Daoy (cell line): ENCODE measurements at regions not wholly inside any gene's neighbourhood (a gene's known extent, or its start where the extent isn't known, plus 50 kb on each side); places are given as distances from the start of the nearest gene placed in this dataset.
A peak's percentile ranks its signal among the peaks of the same experiment; 100 is the strongest.
"Not testable (repeated sequence)": the region's sequence is repeated elsewhere in the genome, so short reads cannot be mapped to it uniquely, and the experiment has no call there.

Source experiments
- DNase-seq: peaks from one replicate; pipeline ENCODE4 v3.0.0-alpha.2; 2015; ENCODE audit warnings: low read depth

DNA sequence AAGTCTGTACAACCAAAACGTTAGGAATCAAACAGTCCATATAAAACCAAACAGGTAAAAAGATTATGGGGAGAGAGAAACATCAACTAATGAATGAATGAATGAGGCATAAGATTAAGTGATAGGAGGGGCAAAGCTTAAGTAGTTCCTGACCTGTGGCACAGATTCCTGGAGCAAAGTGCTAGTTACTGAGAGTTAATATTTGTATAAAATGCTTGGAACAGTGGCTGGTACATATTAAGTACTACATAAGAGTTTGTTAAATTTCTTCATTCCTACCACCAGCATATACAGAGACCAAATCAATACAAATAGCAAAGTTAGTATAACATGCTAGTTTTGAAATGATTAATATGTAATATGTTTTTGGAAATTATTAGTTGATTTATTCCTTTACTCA lies 363.7 kb downstream of the ADAM29 start:
- DNase-seq = no peak

DNA sequence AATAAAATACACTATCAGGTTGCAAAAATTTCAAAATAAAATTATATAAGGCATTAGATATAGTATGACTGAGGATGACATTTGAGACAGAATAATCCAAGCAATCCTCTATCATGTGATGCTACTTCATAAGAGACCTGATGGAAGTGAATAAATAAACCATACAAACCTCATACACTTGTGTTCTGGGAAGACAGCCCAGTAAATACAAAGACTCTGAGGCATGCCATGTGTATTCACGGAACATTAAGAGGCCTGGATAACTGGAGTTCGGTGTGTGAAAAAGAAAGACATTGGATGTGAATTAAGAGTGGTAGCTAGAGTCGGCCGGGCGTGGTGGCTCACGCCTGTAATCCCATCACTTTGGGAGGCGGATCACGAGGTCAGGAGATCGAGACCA lies 364.2 kb downstream of the ADAM29 start:
- DNase-seq = no peak

DNA sequence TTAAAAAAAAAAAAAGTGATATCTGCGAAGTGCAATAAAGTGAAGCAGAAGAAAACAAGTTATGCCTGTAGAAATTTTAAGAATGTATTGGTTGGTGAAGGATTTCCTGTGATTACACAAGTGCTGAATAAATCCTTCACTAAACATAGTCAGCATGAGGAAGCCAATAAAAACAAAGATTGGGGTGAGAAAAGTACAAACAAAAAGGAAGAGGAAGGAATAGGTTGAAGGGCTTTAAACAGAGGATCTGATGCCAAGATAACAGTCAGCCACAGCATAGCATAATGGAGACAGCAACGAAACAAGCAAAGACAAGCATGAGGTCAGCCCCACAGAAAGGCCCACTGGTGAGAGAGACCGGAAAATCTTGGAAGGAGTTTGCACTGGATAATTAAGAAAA lies 372.2 kb downstream of the ADAM29 start:
- no peak for DNase-seq

DNA sequence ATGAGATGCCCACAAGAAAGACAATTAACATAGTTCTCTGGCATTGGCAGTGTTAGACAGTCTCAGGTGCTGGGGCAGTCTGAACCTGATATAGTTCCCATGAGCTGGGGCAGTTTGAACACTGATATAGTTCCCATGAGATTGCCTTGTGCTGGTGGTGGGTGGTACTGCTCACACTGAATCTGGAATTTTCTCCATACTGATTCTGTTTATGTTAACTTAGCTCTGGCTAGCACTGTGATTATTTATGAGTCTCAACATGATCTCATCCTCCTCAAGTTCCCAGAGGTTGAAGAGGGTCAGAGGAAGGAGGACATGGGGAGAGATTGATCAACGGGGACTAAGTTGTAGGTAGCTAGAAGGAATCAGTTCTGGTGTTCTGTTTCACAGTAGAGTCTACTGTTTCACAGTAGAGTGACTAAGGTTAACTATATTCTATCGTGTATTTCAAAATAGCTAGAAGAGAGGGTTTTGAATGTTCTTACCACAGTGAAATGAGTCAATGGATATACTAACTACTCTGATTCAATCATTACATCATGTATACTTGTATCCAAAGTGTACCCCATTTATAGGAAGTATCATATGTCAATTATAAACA lies 379.9 kb downstream of the ADAM29 start:
- no peak for DNase-seq

DNA sequence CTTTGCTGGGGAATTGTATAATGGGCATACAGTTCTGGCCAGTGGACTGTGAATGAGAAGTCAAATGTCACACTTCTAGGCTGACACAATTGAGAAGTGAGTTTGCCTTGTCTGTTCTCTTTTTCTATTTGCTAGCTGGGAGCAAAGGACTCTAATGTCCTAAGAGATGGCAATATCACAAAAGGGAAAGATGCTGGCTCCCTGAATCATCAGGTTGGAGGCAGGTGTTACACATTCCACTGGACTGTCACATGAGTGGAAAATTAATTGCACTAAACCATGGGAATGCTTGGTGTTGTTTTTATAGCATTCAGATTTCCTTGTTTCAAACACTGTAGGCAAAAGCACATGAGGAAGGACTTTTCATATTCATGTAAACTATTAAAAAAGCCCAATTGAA lies 388.3 kb downstream of the ADAM29 start:
- no peak for DNase-seq

DNA sequence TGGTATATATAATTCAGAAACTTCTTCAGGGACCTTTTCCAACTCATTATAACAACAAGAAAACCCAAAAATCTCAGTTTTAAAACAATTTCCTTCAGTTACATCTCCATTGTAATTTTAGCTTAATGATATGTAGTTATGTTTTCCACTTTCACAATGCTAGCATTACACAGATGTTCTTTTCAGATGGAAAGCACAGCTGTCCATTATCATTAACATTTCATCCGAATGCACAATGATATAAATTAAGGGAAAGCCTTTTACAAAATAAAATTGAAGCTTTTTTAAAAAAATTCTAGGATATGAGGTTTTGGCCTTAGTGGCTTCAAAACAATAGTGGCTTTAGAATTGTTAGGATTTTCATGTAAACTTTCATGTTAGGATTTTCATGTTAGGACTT lies 389.2 kb downstream of the ADAM29 start:
- no peak for DNase-seq

DNA sequence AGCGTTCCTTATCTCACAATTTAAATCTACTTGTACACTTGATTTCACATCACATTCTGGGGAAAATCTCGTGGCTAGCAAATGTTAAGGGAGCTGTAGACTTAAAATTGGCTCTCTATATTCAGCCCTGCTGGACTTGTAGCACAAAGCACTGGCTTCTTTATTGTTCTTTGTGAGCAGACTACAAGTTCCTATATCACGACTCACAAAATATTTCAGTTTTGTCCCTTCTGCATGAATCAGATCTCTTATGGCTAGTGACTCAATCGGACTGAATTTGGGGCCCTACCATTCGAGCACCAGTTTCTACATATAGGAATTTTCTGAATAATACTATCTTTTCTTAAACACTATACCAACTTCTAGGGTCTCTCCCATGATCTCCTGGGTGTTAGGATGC lies 390.1 kb downstream of the ADAM29 start:
- peak; percentile 11 for DNase-seq

DNA sequence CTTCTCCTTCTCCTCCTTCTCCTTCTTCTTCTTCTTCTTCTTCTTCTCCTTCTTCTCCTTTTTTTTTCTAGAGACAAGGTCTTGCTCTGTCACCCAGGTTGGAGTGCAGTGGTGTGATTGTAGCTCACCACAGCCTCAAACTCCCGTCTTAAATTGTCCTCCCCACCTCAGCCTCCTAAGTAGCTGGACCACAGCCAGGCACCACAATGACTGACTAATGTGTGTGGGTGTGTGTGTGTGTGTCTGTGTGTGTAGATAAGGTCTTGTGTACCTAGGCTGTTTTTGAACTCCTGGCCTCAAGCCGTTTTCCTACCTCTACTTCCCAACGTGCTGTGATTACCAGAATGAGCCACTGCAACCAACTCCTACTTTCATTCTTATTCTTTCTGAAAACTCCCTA lies 390.9 kb downstream of the ADAM29 start:
- DNase-seq = peak; percentile 66

DNA sequence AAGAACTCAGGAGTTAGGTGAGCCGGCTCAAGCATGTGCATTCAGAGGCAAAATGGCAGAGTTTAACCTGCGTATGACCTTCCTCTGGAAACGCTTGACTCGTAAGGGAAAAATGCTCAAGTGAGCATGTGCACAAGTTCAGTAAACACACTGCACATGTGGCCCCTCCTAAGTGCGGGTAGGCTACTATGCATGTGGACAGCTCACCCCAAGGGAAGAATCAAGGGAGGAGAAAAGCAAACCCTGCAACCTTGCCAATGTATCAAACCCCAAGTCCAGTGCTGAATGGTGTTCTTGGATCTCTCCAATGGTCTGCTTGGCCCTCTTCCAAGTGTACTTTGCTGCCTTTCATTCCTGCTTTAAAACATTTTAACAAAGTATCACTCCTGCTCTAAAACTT lies 407.1 kb downstream of the ADAM29 start:
- DNase-seq = no peak

DNA sequence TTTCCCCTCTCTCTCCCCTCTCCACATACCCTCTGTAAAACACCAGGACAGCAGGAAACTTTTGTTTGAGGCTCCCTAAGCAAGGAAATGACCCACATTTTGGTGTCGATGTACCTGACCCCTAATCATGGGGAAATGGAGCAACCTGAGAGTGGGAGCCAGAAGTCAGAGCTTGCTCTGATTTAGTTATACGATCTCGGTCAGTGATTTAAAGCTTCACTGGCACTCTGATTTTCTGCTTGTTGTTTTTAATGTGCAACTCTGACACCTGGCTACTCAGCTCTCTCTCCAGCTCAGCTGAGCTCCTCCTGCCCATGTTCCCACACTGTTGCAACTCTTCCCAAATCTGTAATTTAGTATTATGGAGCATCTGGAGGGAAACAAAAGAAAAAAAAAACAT lies 408.6 kb downstream of the ADAM29 start:
- DNase-seq = no peak

DNA sequence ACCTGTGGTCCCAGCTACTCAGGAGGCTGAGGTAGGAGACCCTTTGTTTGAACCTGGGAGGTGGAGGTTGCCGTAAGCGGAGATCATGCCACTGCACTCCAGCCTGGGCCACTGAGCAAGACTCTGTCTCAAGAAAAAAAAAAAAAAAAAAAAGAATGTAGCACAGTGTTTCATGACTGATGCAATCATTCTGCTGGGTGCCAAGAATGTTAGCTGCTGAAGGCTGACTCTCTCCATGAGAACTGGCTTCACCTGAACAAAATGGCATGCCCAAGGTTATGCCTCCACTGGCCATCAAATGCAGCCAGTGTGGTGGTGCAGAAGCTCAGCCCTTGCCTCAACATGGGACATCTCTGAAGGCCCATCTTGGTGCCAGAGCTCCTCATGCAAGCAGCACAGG lies 412.1 kb downstream of the ADAM29 start:
- no peak for DNase-seq

DNA sequence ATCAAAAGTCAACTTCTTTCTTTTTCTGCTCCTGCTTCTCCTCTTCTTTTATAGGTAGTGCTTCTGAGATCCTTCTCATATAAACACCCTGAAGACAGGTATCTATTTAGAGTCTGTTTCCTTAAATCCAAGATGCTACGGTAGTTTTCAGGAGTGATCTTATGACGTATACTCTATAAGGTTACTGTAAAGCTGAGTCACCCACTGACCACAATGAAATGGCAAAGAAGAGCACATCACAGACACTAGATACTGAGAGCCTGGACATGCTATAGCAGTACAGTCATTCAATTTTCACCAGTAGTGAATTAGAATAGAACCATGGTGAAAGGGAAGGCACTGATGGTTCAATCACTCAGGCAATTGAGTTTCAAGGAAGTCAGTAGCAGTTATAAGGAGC lies 412.5 kb downstream of the ADAM29 start:
- DNase-seq = no peak

DNA sequence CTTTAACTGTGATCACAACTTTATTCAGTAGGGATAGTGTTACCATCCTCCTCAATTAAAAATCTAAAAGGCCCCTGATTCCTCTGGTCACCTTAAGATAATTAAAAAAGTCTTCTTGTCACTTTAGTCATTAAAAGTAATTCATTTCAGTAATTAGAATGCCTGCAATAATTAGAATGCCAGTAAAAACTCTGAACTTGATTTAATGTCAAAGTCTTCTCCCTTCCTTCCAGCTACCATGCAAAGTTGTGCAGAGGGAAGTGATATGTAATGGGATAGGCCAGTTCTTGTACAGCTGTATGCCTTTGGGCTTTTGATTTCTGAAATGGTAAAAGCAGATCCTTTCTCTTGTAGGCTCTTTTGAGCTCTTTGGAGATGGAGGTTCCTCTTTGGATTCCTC lies 417.2 kb downstream of the ADAM29 start:
- no peak for DNase-seq

DNA sequence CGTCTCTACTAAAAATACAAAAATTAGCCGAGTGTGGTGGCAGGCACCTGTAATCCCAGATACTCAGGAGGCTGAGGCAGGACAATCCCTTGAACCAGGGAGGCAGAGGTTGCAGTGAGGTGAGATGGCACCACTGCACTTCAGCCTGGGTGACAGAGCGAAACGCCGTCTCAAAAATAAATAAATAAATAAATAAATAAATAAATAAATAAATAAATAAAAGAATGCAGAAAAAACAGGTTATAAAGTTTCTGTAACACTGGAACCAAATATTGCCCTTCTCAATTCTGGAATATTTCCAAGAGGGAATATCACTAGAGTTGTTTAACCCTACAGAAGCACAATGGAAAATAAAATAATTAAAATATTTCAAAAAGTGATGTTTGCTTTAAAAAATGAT lies 418.4 kb downstream of the ADAM29 start:
- DNase-seq = not testable (repeated sequence)

DNA sequence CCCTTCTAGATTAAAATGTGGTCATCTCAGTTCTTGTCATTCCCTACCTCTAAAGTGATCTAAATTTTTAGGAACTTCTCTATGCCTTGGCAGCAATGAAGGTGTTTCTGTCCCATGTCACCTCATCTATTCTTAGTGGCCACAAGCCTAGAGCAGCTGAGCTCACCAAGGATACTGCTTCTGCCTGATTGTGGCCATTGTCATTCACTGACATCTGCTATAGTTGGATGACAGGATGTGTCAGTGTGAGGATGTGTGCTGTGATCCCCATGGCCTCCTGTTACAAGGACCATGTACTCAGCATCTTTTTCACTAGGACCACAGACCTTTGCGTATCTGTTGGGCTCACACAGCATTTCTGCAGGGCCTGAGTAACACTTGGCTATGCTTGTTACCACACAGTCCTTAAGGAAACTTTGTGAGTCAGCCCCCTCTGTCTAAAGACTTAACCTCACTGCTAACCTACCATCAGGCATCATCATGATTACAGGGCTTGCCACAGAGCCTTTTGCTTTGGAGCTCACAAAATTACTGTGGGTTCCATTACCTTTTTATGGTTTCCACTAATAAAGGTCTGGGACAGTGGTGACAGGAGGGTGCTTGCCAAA lies 421.0 kb downstream of the ADAM29 start:
- DNase-seq = no peak

DNA sequence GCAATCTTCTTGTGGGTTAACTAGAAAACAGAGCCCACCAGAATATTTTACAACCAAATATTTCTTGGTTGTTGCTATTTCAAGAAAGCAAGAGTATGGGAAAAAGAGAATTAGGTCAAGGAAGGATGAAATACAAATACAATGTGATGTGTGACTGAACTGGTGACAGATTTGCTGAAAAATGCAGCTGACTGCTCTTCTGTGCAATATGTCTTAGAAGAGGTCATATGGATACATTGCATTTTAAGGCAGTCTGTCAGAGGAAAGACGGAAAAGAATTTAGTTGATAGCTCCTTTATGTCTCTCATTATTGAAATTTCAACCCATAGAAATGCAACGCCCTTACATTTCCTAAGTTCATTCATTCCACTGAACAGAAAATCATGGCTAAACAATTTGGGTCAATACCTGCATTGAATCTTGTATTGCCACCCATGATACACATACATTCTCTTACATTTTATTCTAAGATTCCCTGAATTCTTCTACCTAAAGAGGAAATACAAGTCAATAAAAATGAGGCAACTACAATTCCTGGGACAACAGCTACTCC lies 423.1 kb downstream of the ADAM29 start:
- no peak for DNase-seq

DNA sequence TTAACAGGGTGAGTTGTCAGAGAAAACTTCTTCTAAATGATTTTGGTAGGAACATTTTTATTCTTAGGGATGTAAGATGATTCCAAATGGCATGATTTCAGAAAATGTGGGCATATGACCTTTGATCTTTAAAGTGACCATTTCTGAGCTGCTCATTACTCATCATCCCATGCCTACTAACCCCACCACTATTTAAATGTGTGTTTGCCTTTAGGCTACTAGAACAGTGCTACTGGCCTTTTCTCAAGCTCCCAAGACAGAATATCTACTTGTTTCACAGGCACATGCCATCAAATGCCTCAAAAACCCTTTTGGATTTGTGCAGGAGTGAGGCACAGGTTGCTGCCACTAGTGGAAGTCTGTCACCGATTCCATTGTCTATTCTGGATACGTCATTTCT lies 428.2 kb downstream of the ADAM29 start:
- DNase-seq = no peak

DNA sequence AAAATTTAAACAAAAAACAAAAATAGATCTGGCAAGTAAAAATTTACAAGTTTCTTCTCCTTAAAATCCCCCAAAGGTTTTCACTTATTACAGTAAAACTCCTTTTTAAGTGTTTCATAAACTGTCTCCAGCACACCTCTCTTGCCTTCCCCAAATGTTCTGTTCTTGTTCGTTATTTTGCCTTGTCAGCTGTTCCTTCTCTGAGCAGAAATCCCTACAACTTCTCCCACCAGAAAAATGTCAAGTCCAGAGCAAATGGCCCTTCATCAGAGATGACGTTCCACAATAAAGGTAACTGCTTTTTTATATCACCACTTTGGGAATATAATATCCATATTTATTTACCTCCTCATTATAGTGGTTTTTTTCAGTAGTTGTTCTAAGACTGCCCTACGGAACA lies 432.1 kb downstream of the ADAM29 start:
- DNase-seq = no peak

DNA sequence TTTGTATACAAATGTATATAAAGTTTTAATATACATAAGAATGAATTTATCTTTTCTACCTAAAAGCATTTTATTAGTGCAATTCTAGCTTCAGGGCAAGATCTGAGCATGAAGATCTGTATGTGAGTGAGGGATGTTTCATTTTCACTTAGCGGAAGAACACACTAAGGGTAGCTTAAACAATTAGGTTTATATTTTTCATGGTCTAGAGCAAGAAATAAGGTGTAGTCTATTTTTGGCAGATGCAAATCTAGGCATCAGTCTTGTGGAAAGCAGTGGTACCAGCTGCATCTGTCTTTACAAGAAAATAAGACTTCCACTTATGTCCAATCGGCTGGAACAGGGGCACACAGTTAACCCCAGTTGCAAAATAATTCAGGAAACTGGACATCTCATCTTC lies 433.3 kb downstream of the ADAM29 start:
- no peak for DNase-seq

DNA sequence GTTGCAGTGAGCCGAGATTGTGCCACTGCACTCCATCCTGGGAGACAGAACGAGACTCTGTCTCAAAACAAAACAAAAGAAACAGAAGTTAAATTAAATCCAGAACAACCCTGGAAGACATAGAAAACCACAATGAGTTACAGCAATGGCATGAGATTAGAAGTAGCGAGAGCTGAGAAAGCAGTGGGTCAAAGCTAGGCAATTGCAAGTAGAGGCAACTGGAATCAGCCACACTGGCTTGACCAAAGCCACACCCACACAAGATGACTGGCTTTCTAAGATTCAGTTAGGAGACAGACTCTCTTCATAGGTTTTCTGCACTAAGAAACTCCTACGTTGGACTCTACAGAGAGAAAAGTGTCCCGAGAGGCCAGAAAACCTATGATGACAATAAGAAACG lies 443.0 kb downstream of the GPM6A start:
- DNase-seq = peak; percentile 35

DNA sequence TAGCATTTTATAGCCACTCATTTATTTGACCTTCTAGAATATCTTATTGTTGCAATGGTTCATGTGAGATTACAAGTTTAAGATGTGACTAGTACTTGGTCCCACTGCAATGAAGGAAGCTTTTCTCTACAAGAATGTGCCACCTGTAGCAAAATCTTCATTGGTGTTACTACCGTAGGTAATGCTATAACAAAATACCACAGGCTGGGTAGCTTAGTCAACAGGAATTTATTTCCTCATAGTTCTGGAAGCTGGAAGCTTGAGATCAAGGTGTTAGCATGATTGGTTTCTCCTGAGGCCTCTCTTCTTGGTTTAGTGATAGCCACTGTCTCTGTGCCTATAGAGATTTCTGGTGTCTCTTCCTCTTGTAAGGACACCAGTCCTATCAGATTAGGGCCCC lies 441.0 kb downstream of the GPM6A start:
- DNase-seq = no peak

DNA sequence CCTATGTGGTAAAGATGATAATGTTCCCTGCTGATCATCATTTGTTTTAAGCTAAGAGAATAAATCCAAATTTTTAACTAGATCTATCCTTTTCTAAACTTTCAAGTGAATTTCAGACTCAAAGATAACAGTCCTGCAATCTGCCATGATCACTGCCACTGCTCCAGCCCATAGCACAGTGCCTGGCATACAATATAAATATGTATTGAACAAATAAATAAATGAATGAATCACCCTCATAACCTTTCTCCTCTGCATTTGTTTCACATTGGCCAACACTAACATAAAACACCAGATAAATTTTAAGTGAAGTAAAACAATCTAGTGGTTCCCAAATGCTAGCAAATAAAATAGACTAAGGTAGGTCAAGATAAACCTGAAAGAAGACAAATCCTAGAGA lies 439.0 kb downstream of the GPM6A start:
- DNase-seq = no peak

DNA sequence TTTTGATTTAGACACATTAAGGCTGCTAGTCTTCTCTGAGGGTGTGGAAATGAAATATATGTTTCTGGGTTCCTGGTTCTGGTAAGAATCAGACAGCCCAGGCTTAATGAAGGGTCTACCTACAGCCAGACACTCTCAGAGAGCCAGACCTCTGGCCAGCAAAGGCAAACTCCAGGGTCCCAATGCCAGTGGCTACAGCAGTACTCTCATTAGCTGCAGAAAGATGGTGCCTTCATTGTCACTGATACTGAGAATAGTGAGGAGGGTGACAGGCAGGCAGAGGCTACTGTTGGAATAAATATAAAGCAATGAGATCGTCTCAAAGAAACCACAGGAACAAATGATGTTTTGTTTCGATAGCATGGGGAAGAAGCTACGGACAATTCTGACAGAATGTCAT lies 437.6 kb downstream of the GPM6A start:
- no peak for DNase-seq
